ENCODE measurements at regions not wholly inside any gene's neighbourhood (a gene's known extent, or its start where the extent isn't known, plus 50 kb on each side); places are given as distances from the start of the nearest gene placed in this dataset.
A peak's percentile ranks its signal among the peaks of the same experiment; 100 is the strongest.

DNA sequence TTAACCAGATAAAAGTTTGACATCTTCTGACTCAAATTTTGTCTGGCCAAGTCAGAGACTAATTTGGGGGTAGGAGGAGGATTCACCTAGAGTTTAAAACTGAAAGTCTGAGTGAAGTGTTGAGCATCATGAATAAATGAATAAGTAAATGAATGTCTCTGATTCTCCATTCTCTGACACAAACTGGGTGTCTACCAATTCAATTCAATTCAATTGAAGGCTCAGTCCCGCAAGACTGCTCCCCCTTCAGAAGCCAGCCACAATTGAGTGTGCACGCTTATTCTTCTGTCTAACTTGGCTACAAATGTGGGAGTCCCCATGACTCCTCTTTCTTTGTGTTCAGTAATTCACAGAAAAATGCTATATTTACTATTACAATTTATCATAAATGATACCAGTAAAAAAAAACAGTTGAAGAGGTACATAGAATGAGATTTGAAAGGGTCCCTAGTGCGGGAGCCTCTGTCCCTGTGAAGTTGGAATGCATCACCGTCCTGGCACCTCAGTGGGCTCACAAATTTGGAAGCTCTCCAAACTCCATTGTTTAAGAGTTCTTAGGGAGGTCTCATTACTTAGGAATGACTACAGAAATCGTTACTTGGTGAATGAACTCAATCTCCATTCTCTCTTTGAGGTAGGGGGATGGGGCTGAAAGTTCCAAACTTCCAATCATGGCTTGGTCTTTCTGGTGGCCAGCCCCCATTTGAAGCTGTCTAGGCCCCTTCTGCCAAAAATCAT, 243.7 kb upstream of the PHYHIPL start:
- DNase-seq (ENCODE audit: low read depth), result no peak

DNA sequence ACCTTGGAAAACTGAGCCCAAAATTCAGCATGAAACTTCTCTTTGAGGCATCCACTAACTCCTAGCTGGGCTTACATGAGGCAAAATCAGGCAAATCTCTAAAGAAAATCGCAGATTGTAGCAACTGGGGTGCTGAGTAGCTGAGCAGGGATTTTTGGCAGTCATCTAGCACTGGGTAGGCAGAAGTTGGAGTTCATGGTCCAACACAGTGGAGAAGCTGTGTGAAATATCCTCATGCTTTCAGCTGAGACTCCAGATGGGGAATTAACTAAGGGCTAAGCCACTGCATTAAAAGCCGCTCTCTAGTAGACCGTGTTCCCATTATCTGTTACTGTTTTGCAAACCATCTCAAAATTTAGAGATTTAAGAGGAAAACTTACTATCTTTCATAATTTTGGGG, 240.1 kb upstream of the PHYHIPL start:
- no peak for DNase-seq (ENCODE audit: low read depth)

DNA sequence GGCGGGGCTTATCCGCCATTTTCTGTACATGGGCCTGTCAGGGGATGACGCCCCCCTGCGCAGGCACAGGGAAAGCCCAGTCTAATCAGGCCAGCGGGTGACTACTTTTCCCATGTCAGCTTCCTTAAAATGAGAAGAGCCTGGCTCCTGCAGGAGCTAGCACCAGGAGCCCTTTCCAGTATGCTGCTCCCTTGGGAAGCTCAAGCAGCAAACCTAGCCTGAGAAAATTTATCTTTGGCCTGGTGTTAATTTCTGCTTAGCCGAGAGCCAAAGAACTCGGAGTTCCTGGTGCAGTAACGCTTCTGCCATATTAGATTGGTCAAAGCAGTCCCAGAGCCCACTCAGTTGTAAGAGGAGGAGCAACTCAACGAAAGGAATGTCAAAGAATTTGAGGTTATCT, 239.0 kb upstream of the PHYHIPL start:
- no peak for DNase-seq (ENCODE audit: low read depth)

- no peak for DNase-seq (ENCODE audit: low read depth)
Measured at GRCh38 chr10:58942724-58943123, 233.7 kb upstream of the PHYHIPL start.

DNA sequence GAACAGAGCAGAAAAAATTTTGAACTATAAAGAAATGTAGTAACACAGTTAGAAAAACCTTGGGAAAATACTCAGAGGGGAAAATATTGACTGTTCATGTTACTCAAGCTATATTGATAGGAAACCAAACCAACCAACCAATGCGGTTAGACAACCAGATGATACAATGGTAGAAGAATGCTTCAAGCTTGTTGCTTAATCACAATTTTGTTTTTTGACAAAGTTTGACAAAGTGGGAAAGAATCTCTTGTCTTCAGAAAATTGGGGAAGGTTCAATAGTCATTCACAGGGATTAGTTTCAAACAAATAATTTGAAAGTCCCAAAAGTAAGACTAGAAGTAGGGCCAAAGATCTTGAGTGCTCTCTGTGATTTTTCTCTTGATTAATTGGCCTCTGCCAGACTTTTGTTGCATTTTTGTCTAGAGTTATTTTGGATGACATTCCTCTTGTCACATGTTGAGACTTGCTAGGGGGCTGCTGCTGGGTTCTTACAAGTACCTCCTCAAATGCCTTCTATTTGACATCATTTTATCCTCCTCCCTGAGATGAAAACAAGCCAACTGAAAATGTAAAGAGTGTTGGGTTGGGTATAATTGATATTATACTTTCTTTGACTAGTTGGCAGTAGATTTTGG, 233.1 kb upstream of the PHYHIPL start:
- no peak for DNase-seq (ENCODE audit: low read depth)

DNA sequence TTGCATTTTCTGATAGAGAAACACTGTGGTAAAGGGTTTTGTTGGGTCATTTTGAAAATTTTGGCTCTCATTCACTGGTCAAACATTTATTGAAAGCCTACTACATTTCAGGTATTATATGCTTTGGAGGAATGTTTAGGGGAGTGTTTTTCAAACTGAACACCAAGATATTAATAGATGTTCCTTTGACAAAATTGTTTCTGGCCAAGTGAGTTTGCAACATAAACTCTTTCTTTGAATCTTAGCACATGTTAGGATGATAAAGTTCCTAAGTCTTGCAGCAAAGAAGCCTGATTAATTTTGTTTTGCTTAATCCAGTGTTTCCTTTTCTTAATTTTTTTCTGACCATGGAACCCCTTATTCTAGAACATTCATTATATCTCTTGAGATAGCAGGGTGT, 232.5 kb upstream of the PHYHIPL start:
- DNase-seq (ENCODE audit: low read depth), result no peak

DNA sequence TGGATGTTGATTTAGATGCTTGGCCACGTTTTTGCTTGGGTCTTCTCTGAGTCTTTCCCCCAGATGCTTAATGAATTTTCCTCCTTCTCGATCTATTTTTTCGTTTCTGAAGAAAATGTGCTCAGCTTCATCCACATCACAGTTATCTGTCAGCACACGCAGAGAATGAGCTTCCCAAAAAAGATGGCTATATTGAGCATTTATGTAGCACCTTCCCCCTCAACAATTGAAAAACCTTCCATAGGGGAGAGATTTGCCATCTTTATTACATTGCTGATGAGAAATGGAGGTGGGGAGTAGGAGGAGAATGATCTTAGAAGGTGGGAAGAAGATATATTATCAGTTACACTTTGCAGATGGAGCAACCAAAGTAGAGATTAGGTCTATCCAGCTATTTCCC, 228.1 kb upstream of the PHYHIPL start:
- DNase-seq (ENCODE audit: low read depth), result no peak

DNA sequence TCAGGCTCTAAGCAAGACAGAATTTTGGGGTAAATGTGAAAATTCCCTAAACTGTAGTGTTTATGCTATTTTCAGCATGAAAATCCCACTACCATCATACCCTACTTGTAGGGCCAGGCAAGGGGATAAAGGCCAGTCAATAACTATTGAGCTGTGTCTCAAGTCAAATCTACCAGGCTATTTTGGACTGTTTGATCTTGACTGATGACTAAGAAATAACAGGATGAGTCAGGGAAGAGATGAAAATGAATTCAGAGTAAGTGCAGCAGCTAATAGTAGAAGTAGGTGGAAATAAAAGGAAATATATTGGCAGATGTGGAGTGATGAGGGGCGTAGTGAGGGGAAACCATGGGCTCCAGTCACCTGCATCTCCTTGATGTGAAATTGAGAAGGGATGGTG, 225.8 kb upstream of the PHYHIPL start:
- no peak for DNase-seq (ENCODE audit: low read depth)

- DNase-seq (ENCODE audit: low read depth), result no peak
Measured at GRCh38 chr10:58951087-58951486, 225.4 kb upstream of the PHYHIPL start.

DNA sequence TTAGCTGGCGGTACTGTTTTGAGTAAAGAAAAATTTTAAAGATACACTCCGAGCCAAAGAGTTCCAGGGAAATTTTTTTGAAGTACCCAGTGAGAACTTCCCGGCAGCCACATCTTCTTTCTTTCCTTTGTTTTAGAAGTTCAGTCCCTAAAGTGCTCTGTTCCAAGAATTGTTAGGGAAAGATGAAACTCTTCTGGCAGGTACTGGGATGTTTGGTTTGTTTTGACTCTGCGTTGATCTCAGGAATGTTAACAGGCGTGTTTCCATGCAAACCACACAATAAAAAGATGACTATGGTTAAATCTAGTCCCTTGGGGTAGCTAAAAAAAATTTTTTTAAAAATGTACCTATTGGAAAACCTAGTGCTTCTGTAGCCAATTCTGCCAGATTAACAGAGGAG, 224.7 kb upstream of the PHYHIPL start:
- DNase-seq (ENCODE audit: low read depth), result peak; percentile 86

DNA sequence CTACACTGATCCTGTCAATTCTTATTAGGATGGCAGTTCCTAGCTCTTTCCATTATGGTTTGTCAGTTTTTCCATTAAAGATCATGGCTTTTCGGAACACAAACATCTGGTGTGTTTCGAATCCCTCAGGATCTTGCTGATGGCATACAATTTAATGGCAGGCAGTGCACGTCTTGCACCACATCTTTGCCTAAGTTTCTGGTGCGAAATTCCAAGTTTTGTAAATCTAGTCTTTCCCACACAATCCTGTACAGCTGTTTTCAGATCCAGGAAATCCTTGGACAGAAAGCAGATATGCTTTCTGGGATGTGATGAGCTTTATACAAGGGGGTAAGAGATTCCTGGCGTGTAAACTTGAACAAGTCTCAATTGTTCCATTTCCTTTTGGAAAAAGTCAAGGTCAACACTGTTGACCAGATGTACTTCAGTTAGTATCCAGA, 224.3 kb upstream of the PHYHIPL start:
- DNase-seq (ENCODE audit: low read depth), result no peak

GRCh38 chr10:58952747-58953466, 223.5 kb upstream of the PHYHIPL start:
- DNase-seq (ENCODE audit: low read depth), result no peak

DNA sequence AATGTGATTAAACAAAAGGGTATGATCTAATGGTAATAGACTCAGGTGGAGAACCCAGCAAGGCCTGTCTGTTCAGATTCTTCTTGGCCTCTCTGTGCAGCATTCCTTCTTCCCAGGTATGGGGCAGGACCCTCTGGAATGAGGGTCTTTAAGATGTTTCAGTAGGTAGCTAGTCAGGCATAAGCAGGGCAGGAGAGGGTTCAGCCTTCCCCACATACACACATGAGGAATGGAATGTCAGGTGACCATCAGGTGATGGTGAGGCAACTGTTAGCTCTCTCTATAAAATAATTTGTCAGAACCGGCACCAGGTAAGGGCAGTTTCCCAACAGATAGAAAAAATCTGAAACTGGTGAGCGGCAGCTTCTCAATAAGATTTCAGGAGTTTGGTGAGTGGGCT, 222.3 kb upstream of the PHYHIPL start:
- DNase-seq (ENCODE audit: low read depth), result no peak

GRCh38 chr10:58955615-58956014, 220.8 kb upstream of the PHYHIPL start:
- no peak for DNase-seq (ENCODE audit: low read depth)

DNA sequence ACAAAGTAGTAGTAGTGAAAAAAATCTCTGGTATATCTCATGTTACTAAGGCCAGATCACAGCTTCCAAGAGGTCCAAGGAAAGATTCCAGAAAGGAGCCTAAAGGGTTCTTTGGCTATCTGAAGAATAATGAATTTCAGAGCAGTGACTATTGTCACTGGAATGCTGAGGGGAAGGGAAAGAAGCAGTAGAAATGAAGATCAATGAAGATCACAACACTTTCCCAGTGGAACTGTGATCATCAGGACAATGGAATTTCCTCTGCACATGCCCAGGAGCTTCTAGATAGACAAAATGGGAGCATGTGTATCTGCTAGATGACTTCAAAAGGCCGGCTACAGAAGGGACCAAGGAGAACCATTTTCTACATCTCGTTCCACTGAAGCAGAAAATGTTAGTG, 219.5 kb upstream of the PHYHIPL start:
- DNase-seq (ENCODE audit: low read depth), result peak; percentile 77

DNA sequence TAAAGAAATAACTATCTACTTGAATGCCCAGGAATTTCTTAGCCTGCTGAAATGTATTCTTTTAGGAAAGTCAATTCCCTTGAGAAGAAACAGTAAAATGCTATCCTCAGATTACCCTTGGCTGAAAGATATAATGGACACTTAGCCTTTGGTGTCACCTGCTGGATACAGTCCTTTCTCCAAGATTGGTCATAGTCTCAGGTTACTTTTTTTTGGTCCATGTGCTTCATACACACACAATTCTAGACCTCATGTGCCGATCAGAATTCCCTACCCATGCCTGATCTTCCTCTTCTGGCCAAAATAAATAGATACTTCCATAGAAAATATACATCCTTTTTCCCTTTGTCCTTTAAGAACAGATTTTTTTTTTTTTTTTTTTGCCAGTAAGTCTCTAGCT, 218.9 kb upstream of the PHYHIPL start:
- no peak for DNase-seq (ENCODE audit: low read depth)

DNA sequence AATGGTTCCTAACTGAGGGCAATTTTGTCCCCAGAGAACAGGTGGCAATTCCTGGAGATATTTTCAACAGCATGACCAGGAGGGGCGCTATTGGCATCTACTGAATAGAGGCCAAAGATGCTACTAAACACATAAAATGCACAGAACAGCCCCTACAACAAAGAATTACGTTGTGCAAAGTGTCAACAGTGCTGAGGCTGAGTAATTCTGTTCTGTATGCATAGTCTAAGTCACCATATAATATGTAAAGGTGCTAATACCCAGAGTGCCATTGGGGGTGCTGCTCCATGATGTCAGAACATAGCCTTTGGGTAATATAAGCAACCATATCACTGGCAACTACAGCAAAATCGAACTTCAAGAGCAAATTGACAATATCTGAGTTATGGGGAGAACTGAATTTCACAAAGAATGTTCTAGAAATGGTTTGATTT, 213.3 kb upstream of the PHYHIPL start:
- no peak for DNase-seq (ENCODE audit: low read depth)

DNA sequence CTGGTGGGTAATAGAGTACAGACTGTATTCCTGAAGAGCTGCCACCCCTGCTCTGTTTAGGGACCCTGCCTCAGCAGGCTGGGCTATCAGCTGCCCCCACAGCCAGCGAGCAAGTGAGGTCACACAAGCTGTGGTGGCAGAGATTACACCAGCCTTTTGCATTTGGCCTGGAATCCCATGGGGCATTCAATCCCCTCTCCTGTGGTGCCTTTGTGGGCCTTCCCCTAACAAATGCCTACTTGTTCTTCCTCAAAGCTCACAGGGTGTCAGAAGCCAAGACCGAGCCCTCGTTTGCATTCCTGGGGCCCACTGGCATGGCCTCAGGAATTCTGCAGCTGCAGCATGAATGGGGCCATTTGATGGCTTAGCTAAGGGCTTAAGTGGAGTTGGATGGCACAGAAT, 212.7 kb upstream of the PHYHIPL start:
- no peak for DNase-seq (ENCODE audit: low read depth)

DNA sequence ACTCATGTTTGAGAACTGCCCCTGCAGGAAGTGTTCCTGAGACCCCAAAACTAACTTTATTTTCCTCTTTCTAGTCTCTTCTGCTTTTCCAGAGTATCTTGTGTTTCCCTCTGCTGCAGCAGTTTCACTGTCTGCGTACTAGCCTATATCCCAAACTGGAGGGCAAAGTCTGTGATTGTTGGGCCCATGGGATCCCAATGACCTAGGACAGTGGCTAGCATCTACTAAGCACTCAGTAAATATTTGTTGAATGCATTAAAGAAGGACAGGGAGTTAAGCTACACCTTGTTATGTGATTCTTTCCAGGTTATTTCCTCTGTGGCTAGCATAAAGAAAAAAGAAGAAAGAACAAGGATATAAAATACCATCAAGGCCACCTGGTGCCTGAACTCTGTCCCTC, 210.6 kb upstream of the PHYHIPL start:
- no peak for DNase-seq (ENCODE audit: low read depth)

- DNase-seq (ENCODE audit: low read depth), result no peak
Measured at GRCh38 chr10:58967551-58968388, 208.7 kb upstream of the PHYHIPL start.

DNA sequence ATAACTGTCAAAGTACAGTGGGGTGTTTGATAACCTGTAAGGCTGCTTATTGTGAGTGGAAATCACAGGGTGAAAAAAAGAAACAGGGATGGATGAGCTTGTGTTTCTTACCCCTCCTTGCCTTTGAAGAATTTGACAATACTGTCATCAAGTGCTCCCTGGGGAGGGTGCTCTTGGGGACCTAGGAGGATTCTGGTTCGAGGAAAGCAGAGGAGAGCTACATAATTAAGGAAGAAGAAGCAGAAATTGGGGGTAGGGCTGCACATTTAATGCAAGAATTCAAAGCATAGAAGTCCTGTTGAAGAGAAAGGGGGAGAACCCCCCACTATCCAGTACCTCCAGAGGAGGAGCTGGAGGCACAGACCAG, 208.1 kb upstream of the PHYHIPL start:
- DNase-seq (ENCODE audit: low read depth), result no peak

GRCh38 chr10:58969576-58969975, 206.9 kb upstream of the PHYHIPL start:
- no peak for DNase-seq (ENCODE audit: low read depth)
